Ramos (cell line): ENCODE measurements at regions not wholly inside any gene's neighbourhood (a gene's known extent, or its start where the extent isn't known, plus 50 kb on each side); places are given as distances from the start of the nearest gene placed in this dataset.

Source experiments
- in situ Hi-C: fragments of 300-500 bp; cut with MboI; formaldehyde crosslinking; loops from one replicate; pipeline ENCODE4 v1.14.3; 2022; ENCODE audit warnings: low sequenced_read_pairs; ENCODE audit not compliant: unreplicated experiment

DNA sequence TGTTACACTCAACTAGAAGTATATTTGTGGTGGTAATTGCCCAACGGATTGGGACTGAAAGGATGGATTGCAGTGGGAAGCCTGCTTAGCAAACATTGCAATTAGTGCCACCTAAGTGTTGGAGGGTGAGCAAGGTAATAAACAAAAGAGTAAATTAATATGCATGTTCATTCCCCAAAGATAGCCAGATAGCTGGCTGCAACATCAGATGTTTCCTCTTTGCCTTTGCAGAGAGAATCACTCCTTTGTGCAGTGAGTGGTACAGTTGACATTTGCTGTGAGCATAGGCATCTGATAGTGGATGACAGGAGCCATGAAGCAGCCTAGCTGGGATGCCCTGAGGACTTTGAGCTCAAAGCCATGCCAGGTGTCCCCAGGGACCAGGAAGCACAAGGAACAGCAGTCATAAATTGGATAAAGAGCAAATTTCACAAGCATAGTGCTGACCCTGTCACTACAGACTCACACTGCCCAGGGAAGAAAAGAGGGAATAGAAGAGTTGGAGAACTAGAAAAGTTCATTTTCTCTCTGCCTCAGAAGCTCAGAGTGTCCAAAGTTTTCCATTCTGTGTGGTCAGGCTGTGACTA, 336.1 kb upstream of the SLC30A5 start:
- in situ Hi-C loops, result no loop called here

DNA sequence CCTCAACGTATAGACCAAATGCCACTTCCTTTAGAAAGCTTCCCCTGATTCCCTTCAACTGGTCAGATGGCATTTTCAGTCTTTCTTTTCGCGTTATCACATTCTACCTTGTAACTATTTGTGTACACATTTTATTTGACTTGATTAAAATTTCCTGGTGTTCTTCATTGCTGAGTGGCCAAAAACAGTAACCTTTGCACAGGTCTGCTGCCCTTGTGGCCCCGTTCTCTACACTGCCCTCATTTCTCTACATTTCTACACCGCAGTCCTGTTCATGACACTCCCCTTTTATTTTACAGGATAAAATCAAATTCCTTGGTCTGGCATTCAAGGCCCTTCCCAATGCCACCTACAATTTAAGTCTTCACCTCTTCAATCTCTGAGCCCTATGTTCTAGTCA, 334.2 kb upstream of the SLC30A5 start:
- in situ Hi-C loops, result no loop called here

DNA sequence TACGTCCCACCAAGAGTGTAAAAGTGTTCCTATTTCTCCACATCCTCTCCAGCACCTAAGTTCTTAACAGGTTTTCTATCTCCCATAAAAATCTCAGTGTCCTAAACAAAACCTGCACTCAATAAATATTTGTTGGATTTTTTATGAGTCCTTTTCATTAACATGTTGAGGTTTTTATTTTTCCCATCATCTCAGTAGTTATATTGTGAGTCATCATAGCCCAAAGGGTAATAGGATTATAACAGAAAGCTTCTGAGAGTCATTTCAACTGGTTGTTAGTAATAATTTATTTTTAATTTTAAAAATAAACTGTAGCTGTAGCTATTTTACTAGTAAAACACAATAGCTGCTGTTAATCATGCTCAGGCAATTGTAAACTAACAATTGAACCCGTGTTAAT, 331.6 kb upstream of the SLC30A5 start:
- in situ Hi-C loops, result no loop called here

DNA sequence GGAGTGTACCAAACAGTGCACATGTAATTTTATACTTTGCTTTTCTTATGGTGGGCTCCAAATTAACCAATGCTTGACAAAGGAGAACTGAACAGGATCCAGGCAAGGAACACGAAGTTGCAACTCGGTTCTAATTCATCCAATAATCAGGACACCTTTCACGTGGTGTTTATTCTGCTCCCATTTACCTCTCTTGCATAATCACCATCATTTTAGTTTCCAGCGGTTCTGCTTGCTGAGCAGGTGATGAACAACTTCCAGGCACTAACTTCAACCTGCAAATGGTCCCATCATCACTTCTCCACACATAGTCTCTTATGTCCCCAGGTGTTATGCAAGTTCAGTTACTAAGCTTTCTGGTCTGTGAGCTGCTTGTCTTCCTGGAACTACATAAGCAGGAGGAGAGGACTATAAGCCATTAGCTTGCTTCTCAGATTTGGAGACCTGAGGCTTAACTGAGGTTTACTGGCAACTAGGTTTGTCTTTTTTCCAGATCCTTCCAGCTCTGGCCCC, 326.8 kb upstream of the SLC30A5 start:
- in situ Hi-C loops, result no loop called here

DNA sequence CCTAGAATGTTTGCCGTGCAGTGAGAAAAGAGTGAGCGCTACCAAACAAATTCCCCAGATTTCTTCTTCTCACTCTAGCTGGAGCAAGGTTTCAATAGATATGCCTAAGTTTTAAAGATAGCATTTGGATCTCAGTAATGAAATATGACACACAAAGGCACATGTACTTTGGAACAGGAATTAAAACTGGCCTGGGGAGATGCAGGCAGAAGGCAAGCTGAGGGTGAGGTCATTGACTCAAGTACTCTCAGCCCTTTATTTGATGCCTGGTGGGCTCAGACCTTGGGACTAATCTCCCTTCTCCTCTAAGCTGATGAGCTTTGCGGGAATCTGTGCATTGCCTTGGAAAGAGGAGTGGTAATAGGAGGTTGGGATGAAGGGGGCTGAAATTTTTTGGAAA, 323.3 kb upstream of the SLC30A5 start:
- in situ Hi-C loops, result no loop called here

DNA sequence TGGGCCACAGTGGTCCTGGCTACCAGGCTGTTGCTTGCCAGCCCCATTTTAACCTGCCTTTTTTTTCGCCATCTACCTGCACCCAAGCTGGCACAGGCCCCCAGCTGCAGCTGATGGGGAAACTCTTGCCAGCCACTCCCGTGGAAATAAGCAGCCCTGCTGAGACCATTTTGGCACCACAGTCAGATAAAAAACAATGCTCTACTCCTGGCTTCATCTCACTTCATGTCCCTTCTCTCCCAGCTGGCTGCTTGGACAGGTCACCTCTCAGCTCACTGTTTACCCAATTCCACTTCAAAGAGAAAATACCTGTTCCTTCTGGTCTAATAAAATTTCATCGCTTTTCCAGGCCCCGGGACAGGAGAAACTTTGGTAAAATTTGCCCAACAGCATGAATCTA, 322.6 kb upstream of the SLC30A5 start:
- in situ Hi-C loops, result no loop called here

DNA sequence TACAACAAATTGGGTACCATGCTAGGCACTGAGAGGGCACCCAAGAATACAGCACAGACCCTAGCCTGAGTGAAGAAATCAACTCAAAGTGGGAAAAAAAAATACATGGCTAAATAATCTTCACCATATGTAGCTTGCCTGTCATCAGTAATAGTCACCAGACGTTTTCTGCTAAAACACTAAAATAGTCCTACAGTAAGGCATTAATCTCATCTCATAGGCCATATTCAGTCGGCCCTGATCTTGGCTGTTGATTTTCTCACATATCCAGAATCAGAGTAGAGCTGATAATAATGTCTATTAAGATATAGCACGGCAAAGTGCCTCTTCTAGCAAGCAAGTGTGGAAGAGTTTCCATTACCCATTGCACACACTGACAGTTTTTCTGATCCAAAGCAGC, 322.1 kb upstream of the SLC30A5 start:
- in situ Hi-C loops, result no loop called here

DNA sequence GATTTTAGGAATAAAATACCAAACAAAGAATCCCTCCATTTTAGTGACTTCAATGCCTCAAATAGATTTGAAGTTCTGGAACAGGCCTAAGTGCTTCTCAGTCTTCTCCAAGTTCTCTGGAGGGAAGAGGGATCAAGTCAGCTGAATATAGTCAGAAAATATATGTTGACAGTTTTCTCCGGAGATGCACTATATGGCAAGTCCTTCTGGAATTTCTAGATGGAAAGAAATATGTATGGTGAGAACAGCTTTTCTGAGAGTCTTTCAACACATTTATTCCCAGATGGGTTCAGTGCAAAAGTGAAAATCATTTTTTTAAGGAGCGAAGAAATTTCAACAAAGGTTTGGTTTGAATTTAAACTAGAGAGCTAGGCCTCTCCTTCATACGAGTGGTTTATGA, 317.4 kb upstream of the SLC30A5 start:
- in situ Hi-C loops, result no loop called here

DNA sequence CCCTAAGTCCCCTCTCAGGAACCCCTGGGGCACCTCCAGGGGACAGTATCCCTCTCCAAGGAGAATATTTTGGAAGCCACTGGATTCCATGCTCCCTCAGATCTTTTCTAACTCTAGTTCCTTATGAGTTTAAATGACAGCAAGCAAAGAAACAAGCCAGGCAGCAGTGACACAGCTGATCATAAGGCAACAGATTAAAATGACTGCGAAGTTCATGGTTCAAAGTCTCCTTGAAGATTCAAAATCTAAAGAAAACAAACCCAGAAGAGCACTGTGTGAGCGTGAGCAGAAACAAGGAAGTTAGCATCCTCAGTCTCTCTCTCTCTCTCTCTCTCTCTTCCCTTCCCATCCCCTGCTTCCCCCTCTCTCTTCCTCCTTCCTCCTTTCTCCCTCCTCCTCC, 316.7 kb upstream of the SLC30A5 start:
- in situ Hi-C loops, result no loop called here

DNA sequence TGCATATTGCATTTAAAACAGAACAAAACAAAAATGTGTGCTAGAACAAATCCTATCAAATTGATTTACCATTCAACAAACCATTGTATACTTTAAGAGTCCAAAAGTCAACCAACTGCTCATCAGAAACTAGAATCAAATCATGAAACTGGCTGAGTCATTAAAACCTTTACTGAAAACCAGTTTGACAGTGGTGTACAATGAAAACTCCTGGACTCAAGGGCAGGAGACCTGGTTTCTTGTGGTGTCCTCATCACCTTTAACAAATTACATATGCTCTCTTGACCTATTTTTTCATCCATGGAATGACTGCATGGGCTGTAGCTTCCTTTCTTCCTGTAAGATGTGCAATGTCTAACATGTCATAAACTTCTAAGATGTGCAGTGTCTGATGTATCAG, 315.3 kb upstream of the SLC30A5 start:
- in situ Hi-C loops, result no loop called here

DNA sequence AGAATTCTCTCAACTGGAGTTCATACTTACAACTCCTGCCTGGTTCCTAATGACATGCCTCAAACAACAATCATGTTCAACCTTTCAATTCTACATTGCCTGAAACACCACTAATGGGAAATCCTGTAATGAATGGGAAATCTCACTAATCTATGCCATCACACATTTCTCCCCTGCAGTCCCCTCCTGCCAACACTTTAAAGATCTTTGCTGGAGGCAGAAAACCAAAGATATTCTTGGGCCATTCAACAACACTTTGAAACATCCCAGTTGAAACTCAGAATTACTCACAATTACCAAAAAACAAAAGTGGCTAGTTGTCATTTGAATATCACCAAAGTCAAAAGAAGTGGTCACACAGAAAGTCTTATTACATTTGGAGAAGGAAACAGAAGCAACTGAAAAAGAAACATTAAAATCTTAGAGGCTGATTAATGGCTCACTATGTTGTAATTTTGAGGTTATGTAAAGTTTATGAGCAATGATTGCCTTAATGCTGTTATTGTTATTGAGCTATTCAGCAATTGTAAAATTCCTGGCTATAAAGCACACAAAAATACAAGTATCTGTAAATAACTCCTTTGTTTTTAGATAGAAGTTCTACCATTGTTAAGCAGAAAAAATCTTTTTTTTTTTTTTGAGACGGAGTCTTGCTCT, 313.4 kb upstream of the SLC30A5 start:
- in situ Hi-C loops, result no loop called here

DNA sequence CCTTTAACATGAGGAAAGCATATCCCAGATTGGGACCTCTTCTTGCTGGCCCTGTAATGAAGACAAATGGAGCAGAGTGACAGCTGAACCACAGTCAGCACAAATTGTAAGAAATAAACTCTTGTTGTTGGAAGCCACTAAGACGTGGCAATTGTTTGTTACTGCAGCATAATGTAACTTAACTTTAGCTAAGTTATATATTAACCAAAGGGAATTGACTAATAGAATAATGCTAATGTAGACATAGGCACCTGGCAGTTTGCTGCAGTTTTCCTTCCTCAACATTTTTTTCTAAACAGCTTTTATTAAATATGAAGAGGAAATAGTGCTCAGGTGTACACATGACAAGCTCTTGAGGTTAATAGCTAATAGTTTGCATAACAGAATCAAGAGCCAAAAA, 300.7 kb upstream of the SLC30A5 start:
- in situ Hi-C loops, result no loop called here

DNA sequence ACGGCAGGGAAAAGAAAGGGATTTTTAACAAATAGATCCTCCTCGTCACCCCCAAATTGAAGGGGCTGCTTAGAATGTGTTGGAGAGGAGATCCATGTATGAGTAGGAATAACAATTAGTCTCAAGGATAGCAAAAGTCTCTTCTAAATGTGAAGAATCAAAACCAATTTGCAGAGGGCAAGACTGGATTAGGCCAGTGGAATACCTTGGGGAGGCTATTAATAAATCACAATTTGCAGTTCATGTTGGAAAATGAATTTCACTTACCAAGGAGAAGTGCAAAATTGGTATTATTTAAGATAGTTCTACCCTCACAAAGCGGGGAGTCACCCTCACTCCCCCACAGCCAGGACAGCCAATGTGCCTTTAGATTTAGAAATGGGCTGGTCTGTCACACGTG, 299.8 kb upstream of the SLC30A5 start:
- in situ Hi-C loops, result no loop called here

DNA sequence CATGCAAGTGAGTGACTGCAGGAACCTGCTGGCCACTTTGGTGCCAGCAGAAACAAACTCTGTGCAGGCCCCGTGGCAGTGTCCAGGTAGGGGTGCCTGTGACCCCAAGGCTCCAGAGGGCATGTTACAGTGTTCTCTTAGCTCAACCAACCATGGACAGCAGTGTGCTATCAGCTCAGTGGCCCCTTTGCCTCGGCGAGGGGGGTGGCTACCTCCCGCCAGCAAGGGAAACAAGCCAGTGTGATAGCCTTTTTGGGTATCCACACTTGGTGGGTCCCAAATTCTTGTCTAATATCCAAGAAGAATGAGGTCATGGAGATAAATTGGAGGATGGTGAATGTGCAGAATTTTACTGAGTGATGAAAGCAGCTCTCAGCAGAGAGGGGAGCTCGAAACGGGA, 298.6 kb upstream of the SLC30A5 start:
- in situ Hi-C loops, result no loop called here

DNA sequence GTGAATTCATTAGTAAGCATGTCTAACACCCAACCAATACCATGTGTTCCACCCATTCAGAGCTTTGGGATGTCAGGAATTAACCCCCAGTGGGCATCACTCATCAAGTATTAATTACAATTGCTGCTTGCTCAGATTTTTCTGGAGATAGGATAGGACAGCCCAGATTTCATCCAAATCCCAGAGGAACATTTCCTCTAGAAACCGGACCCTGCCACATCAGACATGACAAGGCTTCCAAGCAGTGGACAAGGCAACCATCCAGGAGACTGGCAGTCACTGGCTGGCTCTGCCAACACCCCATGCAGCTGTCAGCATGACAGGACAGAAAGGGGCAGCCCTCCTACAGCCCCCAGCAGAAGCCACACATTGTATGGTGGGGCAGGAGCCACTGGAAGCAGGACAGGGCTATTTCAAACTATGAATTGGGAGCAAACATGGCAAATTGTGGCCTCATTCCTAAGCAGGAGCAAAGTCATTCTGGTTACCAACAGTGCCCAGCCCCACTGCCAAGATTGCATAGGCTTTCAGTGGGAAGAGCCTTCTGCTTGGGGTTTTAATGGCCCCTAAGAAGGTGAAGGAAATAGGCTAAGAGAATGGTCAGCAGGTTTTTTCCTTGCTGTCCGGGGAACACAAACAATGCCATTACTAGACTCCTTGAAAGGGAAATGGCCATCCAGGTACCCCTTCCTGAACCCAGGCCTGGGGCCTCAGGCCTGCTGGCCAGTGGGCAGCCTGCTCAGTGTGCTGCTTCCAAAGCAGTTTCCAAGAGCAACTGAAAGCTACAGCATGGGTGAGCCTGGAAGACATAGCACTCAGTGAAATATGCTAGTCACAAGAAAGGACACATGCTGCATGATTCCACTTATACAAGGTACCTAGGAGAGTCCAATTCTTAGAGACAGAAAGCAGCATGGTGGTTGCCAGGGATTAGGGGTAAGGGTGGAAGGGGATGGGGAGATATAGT, 294.7 kb upstream of the SLC30A5 start:
- in situ Hi-C loops, result no loop called here

DNA sequence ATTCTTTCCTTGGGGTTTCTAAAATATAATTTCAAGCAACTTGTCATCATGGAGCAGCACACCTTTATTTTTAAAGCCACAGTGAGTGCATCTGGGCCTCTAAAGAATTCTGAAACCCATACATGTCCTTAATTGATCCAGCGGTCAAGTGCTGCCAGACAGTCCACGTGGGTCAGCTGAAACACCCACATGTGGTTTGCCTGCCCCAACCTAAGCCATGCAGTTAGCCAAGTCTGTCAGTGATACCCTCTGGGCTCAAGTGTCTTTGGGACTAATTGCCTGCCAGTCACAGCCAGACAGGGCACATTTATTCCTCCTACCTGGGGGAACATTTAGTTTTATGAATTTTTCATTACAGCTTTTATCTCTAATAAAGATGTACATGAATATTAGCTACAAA, 291.4 kb upstream of the SLC30A5 start:
- in situ Hi-C loops, result no loop called here

DNA sequence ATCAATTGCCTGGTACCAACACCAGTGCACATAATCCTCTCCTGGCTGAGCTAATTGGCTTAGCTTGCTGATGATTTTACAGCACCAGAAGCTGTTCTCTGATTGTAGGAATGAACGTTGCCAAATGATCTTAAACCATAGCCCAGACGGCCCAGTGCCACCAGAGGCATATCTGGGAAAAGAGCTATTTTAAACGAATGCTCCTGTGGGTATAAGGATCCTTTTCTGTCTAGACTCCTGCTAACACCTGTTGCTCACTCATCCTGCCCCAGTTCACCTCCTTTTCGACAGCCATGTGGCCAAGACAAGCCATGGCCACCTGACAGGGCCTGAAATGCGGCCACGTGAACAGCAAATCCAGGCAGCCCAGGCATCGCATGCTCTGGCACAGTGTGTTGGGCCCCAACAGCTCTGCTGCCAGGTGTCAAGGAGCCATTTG, 289.9 kb upstream of the SLC30A5 start:
- in situ Hi-C loops, result no loop called here

DNA sequence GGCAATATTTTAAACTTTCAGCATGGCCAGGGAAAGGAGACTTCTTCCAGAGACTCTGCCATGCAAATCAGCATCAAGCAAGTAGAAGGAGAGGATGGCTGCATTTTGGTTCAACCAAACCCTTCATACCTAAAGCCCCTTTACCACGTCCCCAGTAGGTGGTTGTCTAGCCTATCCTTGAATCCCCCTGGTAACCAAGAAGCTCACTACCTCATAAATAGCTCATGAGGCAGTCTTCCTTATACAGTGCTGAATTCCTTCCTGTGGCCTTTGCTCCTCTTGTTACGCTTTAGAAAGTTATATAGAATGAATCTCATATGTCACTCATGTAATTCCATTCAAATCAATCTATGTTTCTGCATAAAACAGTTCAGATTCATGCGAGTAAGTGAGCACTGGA, 289.5 kb upstream of the SLC30A5 start:
- in situ Hi-C loops, result no loop called here

DNA sequence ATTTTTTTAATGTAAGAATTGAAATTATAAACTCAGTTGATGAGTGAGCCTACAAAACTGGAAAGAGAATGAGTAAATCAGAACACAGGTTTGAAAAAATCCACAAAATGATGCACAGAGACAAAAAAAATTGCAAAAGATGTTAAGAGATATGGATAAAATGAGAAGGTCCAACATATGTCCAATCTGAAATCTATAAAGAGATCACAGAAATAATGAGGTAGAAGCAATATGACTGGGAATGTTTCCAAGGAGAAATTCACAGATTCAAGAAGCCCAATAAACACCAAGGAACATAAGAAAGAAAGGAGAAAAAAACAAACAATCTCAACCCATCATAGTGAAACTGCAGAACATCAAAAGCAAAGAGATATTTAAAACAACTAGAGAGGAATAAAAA, 288.4 kb upstream of the SLC30A5 start:
- in situ Hi-C loops, result no loop called here

DNA sequence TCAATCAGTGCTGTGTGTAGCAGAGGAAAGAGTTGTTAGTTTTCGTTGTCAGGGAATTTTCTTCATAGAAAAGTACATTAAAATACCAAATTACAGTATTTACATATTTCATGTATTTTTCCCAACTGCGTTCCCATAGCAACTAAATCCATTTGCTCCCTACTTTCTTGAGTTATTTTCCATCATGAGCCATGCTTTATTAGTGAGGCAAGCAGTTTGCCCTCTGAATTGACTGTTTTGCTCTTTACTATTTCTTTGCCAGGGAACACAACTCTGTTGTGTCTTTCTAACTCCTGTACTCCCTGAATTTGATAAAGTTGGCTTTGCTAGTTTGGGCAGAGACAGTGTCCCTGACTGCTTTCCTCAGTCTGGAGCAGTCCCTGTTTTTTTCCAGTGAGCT, 276.2 kb upstream of the SLC30A5 start:
- in situ Hi-C loops, result no loop called here

DNA sequence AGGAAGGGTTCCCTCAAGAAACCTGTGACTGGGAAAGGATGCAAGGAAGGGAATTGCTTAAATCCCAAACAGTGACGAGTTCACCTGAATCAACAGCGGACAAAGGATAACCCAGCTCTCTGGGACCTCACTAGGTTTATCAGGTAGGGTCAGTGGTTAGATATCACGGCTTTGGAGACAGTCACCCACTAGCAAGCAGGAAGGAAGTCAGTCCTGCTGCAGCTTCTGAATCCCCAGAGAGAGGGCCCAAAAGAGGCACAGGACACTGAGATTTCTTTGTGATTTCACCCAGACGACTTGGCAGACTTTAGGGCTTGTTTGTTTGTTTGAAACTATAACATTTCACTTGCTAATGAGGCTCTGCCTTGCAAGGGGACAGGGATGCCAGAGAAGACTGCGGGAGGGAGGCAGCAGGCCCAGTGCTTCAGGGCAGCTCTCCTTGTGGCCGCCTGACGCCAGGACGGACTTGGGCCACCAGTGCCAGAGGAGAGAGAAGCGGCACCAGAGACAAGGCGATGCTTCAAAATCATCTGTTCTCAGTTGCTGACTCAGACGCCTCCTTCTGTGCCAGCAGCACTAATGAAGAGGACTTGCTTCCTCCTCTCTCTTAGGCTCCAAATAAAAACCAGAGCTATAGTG, 275.6 kb upstream of the SLC30A5 start:
- in situ Hi-C loops, result no loop called here
